ENCODE measurements at regions not wholly inside any gene's neighbourhood (a gene's known extent, or its start where the extent isn't known, plus 50 kb on each side); places are given as distances from the start of the nearest gene placed in this dataset.
"Not testable (repeated sequence)": the region's sequence is repeated elsewhere in the genome, so short reads cannot be mapped to it uniquely, and the experiment has no call there.

- DNase-seq, result no peak
Measured at GRCh38 chr18:63071701-63072141, 247.8 kb downstream of the BCL2 start.

GRCh38 chr18:63070767-63071502 is 248.6 kb downstream of the BCL2 start:
- DNase-seq, result peak; percentile 39

- no peak for DNase-seq
Measured at GRCh38 chr18:63069496-63069895, 250.1 kb downstream of the BCL2 start.

- no peak for DNase-seq
Measured at GRCh38 chr18:63067939-63068338, 251.6 kb downstream of the BCL2 start.

GRCh38 chr18:63065172-63065571 is 254.4 kb downstream of the BCL2 start:
- no peak for DNase-seq

- no peak for DNase-seq
Measured at GRCh38 chr18:63063171-63063570, 256.4 kb downstream of the BCL2 start.

GRCh38 chr18:63062246-63062645 is 257.3 kb downstream of the BCL2 start:
- DNase-seq, result no peak

GRCh38 chr18:63061303-63061702 is 258.3 kb downstream of the BCL2 start:
- no peak for DNase-seq

GRCh38 chr18:63058521-63058920 is 261.0 kb downstream of the BCL2 start:
- no peak for DNase-seq

GRCh38 chr18:63057707-63058106 is 261.9 kb downstream of the BCL2 start:
- DNase-seq, result no peak

GRCh38 chr18:63054901-63055584 is 264.5 kb downstream of the BCL2 start:
- DNase-seq, result no peak

GRCh38 chr18:63051928-63052327 is 267.6 kb downstream of the BCL2 start:
- DNase-seq, result no peak

- DNase-seq, result not testable (repeated sequence)
Measured at GRCh38 chr18:63050667-63051395, 268.7 kb downstream of the BCL2 start.

- no peak for DNase-seq
Measured at GRCh38 chr18:63046375-63046774, 273.2 kb downstream of the BCL2 start.

GRCh38 chr18:63043516-63043915 is 276.1 kb downstream of the BCL2 start:
- DNase-seq, result no peak

GRCh38 chr18:63042351-63042750 is 277.2 kb downstream of the BCL2 start:
- DNase-seq, result no peak

- no peak for DNase-seq
Measured at GRCh38 chr18:63040788-63041410, 278.7 kb downstream of the BCL2 start.

GRCh38 chr18:63037491-63037890 is 282.1 kb downstream of the BCL2 start:
- DNase-seq, result no peak

- DNase-seq, result no peak
Measured at GRCh38 chr18:63031375-63031774, 288.2 kb downstream of the BCL2 start.

All from hematopoietic multipotent progenitor cell treated with erythropoietin and hydrocortisone succinate and interleukin-3 and kit ligand, for 8 days (in vitro differentiated cells).